ENCODE measurements at regions not wholly inside any gene's neighbourhood (a gene's known extent, or its start where the extent isn't known, plus 50 kb on each side); places are given as distances from the start of the nearest gene placed in this dataset.

DNA sequence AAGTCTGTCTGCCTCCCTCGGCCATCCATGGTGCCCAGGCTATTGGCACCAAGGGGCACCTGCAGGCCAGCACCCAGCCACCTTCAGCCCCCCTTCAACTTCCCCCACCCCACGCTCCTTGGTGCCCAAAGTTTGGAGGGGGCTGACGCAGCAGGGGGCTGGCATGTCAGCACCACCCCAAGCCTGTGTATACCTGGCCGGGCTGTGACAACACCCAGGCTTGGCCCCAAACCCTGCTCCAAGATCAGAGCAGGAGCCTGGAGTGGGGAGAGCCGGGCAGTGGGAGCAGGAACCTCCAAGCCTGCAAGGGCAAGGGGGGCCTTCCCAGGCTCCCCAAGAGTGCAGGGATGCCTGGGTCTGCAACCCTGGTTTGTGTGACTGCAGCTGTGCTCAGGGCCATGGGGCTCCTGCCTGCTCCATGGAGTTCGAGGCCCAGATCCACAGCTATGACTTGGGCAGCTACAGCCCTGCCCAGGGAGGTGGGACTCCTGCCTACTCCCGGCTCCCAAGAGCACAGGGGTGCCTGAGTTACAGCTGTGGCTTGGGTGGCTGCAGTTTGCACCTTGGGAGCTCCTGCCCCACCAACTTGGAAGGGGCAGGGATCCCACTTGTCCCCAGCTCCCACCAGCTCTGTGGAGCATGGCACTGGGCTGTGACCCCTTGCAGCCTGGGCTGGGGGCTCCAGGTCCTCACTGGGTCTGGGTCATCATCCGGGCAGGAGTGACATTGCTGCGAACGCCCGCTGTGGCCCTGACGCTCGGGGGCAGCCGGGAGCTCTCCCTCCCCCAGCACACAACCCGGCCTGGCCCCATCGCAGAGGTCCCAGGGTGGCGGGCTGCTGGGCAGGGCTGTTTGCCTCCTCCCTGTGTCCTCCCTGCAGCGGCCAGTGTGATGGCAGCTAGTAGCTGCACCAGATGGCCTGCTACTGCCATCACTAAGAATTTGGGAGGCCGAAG lies 175.5 kb upstream of the SDK2 start:
- no peak for DNase-seq

DNA sequence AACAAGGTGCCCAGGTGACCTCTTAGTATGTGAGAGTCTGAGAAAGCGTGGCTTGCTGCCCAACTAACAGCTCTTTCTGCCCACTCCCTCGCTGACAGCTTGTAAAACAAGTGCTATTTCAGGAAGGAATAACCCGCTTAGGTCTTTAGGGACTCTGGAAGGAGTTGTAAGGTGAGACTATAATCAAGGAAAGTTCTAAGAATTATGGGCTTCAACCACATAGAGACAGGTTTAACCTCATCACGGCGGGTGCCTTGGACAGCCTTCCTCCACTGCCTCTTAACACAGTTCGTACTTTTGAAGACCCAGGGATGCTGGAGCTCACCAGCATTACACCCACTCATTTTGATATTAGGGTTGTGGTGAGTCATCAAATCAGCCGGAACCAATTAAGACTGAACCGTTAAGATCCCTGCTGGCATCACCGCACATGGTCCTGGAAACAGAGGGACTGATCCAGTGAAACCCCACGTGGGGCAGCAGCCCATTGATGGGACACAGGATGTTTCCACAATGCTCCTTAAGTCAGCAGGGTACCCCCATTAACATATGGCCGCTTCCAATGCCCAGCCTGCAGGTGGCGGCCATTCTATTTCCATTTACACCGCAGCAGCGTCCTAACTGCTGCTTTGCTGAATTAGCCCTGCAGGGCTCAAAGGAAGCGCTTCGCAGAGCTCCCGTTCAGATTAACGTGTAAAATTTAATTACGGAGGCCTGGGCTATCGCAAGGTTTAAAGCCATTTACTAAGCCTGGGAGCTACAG lies 176.6 kb upstream of the SDK2 start:
- DNase-seq = peak in 1 of 2 experiments; percentile 52

DNA sequence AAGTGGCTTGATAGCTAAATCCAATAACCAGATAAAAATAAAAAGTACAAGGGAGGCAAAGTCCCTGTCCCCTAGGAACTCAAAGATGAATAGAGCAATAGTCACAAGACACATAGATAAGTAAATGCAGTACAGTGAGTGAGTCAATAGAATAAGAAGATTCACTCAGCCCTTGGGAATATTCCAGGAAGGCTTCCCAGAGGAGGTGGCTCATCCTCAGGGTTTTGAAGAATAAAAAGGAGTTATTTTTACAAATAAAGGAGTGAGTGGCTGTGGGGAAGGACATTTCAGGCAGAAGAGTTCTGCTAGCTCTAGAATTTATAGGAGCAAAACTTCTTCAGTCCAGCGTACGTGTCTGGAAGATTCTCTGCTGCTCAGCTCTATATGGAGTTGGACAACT lies 177.4 kb upstream of the SDK2 start:
- DNase-seq = no peak

DNA sequence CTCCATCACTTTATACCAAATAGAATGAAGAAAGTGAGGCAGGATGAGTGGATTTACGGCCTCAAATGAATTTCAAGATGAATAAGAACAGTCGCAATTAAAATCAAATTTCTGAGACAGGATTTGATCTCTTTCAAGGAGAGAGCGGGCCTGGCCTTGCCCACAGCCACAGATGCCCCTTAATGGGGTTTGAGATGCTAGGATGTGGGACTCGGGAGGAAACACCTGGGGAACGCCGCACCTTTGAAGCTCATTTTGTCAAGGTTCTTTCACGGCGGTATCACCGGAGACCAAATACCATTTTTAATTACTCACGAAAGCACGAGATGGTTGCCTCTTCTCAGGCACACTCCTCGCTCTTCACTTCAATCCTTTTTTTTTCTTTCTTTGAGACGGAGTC lies 178.1 kb upstream of the SDK2 start:
- DNase-seq = no peak

DNA sequence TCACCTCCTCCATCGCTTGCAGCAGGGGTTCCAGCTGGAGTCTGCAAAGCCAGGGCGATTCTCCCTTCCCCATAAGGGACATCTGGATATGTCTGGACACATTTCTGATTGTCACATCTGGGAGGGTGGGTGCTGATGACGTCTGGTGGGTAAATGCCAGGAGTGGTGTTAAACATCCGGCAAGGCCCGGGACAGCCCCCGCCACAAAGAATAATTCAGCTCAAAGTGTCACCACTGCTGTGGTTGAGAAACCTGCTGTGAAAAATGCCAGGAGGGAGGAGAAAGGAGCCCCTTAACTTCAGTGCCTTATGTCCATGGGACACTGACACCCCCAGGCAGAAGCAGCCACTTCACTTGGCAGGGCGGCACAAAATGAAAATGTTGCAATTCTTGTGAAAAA lies 179.4 kb upstream of the SDK2 start:
- no peak for DNase-seq

DNA sequence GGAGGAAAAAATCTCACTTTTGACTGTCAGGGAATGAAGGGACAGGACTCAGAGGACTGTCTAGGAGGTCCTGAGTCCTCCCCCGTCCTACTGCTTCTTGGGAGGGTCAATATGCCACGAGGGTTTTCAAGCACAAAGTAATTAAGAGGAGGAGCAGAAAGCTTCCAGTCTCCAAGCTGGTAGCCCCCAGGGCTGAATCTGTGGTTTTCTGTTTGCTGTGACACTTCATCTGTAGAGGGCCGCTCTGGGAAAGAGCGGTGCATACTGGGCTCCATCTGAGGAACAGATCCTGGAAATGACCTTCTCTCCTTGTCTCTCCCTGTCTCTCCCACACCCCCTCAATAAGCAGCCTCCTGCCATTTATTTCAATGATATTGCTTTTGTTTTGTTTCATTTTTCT lies 180.1 kb upstream of the SDK2 start:
- no peak for DNase-seq

DNA sequence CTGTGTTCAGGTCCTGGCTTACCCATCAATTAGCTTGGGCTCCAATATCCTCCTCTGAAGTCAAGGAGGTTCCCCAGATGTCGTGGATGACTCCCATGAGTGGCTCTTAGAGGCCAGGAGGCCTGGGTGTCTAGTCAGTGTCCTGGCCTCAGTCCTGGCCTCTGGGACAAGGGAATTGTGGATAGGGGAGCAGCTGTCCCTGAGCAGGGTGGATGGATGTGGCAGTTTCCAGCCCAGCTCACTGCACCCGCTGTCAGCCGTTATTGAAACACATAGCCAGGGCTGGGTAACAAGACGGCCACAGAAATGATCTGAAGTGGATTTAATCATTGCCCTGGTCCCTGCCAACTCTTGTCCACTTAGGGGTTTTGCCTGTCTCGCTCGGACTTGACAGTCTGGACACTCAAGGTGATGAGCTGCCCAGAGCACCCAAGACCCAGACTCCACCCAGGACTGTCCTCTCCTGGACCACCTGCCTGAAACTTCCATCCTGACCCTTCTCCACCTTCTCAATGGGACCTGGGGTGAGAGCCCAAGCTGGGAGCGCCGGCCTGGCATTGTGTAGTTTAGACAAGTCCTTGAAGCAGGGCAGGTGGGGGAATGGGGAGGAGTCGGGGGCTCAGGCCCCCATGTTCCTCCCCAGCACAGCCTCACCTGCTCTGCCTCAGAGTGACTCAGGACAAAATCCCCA lies 182.1 kb upstream of the SDK2 start:
- DNase-seq = no peak

DNA sequence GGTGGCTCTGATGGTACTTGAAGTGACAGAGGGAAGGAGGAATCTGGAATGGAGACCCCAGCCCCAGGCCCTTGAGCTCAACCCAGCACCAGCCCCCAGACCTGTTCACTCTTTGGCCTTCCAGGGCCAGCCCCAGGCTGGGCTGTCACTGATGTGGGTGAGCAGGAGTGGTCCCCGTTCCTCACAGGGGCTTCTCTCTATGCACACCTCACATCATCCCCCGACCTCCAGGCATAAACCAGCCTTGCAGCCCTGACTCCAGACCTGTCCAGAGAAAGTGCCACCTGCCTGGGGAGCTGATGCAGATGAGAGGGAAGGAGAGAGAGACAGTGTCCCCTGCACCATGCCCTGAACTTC lies 182.6 kb upstream of the SDK2 start:
- no peak for DNase-seq

DNA sequence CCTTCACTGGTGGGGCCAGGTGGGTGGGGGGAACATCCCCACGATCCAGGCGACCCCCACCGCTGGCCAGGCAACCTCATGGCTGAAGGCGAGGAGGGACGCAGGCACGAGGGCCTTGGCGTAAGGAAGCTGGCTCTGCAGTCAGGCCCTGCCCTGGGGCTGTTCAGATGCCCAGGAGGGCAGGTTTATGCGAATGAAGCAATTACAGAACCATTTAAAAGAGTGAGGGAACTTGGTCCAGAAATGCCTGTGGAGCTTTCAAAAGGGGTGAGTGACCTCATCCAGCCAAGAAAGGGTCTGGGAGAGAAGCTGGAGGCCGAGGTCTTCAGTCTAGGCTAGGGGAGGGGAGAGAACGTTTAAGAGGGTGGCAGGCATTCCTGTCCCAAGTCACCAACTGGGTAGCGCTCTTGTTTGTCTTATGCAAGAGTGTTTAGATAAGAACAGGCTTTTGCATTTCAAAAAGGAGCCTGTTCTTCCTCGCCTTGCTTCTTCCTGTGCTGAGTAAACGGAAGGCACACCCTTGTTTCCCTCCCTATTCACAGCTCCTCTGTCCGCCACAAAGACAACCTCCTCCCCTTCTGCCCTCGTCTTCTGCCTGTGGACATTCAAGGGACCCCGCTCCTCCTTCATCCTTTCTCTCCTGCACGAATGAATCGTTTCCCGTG lies 183.5 kb upstream of the SDK2 start:
- DNase-seq = no peak

DNA sequence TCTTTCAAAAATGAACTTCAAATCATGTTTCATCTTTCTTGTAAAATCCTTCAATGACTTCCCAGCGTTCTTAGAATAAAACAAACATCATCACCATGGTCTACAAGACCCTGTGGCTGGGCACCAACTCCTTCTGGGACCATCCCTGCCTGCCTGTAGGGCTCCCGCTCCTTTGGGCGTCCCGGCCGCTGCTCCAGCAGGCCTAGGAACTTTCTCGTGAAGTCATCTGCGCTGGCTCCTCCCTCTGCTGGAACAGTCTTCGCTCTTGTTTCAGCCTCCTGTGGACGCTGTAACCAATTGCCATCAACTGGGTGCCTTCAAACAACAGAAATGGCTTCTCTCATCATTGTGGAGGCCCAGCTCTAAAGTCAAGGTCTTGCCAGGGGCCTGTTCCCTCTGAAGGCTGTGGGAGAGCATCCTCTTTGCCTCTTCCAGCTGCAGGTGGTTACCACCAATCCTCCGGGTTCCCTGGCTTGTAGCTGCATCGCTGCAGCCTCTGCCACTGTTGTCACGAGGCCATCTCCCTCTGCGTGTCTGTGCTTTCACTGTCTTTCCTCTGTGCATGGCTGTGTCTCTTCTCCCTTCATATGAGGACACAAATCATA lies 185.5 kb upstream of the SDK2 start:
- DNase-seq = no peak

DNA sequence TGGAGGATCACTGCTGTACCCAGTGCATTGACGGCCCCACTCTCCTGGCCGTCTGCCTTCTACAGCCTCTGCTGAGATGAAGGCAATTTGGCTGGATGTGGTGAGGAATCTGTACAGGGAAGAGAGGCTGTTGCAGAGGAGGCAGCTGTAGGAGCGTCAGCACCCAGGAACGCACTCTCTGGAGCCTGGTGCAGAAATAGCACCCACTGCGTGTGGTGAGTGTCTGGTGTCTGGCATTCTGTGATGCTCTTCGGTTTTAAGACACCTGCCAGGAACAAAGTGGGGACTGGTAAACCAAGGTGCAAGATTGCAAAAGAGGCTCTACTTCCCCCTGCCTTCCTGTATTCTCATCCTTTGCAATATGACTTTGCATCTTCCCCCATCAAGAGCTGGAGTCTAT lies 187.5 kb upstream of the SDK2 start:
- DNase-seq = no peak

DNA sequence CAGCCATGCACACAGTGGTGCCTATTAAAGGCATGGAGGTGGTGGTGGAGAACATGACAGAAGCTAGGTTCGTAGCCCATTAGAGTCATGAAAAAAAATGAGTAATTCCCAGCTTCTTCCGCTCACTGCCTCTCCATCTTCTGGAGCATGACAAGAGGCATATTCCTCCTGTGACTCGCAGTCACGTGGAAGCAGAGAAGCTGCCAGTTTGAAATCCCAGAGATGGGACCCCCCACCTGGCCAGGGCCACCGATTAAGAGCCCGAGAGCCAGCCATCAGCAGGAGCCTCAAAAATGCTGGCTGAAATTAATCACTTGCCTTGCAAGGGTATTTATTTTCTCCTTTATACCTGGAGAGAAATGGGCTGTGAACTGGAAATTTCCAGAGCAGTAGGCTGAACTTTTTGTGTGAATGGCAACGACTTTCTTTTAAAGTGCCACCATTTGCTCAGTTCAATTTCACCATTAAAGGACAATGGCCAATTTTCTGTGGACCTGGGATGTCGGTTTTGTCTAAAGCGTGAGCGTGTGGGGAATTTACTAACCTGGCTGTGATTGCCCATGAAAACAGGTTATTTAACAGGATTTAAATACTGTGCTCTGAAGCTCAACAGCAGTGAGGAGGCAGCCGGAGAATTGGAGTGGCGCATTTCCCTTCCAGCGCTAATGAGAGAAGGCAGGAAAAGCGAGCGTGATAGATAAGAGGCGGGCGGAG lies 189.7 kb upstream of the SDK2 start:
- no peak for DNase-seq

DNA sequence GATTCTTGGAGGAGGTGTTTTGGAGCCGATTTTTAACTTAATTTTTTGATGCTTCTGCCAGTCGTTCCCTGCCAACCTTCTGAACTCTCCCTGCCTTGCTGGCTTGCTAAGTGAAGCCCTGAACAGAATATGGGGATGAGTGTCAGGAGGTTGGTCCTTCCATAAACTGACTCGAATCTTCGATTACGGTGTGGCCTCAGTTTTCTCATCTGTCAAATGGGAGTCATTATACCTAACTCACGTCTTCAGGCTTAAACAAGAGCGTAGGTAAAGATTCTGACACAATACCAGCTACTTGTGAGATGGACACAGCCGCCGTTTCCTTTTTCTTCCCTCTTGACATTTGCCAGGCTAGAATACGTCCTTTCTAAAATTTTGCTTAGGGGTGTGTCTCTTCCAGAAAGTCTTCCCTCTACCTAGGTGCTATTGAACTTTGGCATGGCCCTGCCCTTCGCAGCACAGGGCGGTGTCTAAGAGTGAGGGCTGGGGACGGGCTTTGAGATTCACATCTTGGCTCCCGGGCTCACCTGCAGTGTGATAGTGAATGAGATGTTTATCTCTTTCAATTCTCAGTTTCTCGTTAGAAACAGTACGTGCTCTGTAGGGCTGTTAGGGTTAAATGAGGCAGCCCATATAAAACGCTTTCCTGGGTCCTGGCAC lies 190.6 kb upstream of the SDK2 start:
- no peak for DNase-seq

DNA sequence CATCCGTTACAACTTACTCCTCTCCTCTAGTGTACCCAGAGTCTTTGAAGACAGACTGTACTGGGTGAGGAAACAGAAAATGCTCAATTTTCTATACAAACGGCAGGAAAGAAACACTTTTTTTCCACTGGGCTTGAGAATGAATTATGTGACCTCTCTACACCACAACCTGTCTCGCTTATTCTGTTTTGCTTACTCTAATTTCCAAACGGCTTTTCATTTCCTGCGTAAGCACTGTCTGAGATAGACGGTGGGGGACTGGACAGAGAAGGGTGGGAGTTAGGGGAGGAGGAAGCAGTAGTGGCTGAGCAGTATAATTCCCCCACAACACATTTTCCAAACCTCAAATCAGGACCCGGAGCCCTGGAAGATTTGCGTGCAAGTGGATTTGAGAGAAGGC lies 191.4 kb upstream of the SDK2 start:
- DNase-seq = no peak

DNA sequence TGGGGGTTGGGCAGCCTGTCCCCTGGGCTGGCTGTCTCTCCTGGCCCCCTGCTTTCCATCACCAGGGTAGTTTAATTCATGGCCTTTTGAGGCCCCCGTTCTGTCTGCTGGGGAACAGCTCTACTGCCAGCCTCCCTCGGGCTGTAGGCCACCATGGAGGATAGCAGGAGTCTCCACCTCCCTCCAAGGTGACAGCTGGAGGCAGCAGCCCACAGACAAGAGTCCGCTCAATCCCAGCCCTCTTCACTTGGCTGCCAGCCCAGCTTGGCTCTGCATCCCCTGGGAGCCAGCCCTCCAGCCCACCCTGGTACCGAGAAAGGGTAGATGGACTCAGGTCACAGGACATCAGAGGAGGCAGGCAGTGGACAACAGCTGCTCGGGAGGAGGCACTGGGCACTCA lies 194.6 kb upstream of the SDK2 start:
- DNase-seq = no peak

DNA sequence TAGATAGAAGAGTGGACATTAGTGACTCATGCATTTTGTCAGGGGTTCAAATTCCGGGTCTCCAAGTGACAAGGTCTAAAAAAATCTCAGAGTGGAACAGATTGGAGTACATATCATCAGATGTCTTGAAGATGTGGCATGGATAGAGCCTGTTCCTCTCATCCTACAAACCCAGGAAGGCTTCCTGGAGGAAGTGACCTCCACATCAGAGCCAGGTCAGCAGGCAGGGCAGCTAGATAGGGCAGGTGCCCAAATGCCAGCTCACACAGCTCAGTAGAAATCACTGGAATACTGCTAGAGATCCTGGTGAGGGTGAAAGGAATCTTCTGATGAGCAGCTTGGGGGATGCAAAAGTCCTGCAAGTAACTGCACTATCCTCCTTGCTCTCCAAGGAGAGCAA lies 196.6 kb upstream of the SDK2 start:
- DNase-seq = no peak

DNA sequence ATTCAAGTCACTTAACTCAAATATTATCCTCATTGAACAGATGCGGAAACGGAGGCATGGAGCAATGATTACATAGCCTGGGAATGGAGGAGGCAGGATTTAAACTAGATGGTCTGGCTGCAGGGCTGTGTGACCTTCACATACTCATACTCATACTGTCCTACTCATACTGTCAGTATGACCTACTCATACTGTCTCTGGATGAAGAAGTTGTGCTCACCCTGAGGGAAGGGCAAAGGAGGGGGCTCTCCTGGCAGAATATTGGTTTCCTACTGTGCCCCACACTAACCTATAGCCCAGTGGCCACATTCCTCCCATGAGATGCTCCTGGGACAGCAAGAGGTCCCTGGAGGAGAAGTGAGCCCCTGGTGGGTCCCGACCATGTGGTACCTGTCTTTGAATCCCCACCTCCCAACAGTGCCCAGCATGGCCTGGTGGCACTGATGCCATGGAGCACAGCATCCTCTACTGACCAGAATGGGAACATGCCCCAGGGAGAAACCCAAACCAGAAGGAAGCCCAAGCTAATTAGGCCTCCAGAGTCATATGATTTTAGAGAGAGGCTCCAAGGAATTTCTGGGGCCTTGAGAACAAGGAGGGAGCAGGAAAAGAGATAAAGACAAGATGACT lies 197.3 kb upstream of the SDK2 start:
- peak in 1 of 2 experiments; percentile 20 for DNase-seq

DNA sequence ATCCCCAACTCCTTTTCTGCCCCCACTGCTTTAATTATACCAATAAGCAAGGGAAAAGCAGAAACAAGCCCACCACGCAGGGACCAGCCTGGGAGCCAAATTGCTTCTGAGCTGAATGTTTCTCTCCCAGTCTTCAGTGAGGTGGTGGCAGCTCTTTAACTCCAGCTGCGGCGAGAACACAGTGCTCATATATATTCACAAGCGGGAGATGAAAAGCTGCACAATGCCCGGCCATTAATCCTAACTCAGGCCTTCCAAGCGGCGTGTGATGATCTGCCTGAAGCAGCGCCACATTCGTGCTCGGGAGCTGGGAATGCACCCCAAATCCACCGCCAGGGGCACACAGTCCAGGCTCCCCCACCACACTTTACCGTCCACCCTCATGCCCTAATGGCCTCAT lies 203.7 kb upstream of the SDK2 start:
- no peak for DNase-seq

DNA sequence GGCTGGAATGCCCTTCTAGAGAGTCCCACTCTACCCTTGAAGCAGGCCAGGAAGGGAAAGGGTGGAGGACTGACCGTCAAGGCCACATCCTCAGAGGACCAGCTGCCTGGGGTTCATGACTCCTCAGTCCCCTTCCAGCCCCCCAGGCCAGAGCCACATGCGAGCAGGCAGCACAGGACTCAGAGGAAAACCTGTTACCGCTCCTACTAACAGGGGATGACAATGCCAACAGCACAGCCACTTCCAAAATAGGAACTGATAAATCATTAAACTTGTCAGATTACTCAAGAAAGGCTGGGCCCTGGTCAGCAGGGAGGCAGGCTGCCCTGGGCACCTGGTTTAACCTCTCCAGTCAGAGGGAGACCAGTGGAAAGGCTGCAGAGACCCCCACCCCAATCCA lies 206.2 kb upstream of the SDK2 start:
- DNase-seq = no peak

DNA sequence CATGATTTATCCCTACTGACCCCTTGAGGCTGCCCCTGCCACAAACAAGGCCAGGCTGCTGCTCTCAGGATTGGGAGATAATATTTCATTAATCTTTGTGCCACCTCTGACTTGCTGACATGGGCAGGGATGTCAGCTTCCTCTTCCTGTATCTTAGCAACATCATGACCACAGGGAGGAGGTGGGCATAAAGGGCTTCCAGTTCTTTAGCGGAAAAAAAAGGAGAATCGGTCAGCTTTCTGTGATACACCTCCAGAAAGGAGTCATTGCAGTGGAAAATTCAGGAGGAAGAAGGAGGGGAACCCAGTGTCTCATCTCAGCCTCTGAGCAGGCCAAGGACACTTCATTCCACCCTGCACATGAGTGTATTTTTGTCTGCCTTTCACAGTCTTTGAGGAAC lies 206.8 kb upstream of the SDK2 start:
- DNase-seq = no peak

DNA sequence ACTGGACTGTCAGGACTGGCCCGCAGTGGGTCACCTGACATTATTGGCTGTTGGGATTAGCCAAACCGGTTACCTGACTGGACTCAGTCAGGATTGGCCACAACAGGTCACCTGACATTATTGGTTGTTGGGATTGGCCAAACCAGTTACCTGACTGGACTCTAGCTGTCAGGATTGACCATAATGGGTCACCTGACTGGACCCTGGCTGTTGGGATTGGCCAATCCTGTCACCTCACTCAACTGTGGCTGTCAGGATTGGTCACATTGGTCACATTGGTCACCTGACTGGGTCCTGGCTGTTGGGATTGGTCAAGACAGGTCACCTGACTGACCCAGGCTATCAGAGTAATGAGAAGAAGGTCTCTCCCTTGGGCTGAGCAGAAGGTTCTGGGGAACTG lies 207.7 kb upstream of the SDK2 start:
- no peak for DNase-seq
